ENCODE measurements at regions not wholly inside any gene's neighbourhood (a gene's known extent, or its start where the extent isn't known, plus 50 kb on each side); places are given as distances from the start of the nearest gene placed in this dataset.

DNA sequence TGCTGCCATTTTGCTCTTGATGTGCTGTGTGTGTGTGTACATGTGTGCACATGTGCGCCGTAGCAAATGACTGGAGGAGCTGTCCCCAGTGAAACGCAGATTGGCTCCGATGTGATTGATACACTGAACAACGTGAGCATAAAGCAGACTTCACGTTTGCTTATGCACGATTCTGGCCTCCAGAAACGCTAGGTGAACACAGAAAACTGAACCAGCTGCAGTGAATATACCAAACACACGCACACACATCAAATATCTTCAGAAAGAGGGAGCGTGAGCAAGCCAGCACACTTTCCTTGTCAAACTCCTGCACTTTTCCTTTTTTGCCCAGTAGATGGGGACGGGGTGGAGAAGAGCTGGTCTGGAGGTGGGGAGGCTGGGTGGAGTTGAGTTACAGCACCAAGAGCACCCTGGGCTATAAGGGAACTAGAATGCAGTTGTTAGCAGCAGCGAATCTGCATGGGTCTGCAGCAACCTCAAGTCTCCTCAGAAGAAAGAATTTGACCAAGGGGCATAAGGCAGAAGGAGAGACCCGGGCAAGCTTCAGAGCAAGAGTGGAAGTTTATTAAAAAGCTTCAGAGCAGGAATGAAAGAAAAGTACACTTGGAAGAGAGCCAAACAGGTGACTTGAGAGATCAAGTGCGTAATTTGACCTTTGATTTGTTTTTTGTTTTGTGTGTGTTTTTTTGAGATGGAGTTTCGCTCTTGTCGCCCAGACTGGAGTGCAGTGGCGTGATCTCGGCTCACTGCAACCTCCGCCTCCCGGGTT lies 77.8 kb upstream of the CADM1 start:
- Histone ChIP-seq H4K20me1 (ENCODE audit: insufficient read depth, low read length) (no peaks in the 10 kb centered on the region), H3K4me3 (replicated peaks in 1 of 3; ENCODE audit: low read depth in 2 of 3, low read length in 3 of 3) (no peak overlapping the region), H3K27ac (ENCODE audit: low read depth in 1 of 2, low read length in 2 of 2) (no peak overlapping the region), H3K4me2 (replicated peaks; ENCODE audit: extremely low read depth, low read length, poor library complexity, severe bottlenecking) (no peak overlapping the region), H3K79me2 (ENCODE audit: insufficient read depth, low read length) (no peaks in the 10 kb centered on the region), H3K27me3 (ENCODE audit: control insufficient read depth in 2 of 2, insufficient read depth in 2 of 2, low read length in 2 of 2) (no peaks in the 10 kb centered on the region), H3K9me3 (replicated peaks in 1 of 2; ENCODE audit: control insufficient read depth in 1 of 2, insufficient read depth in 1 of 2, low read length in 2 of 2) (no peaks in the 10 kb centered on the region), H2AFZ (ENCODE audit: insufficient read depth, low read depth, low read length, poor library complexity, severe bottlenecking) (no peak overlapping the region), H3K4me1 (ENCODE audit: control insufficient read depth in 1 of 2, insufficient read depth in 2 of 2, low read length in 2 of 2) (no peaks in the 10 kb centered on the region), H3K9ac (ENCODE audit: insufficient read depth, low read length, poor library complexity, severe bottlenecking) (no peak overlapping the region), H3K36me3 (replicated peaks in 1 of 2; ENCODE audit: control insufficient read depth in 1 of 2, insufficient read depth in 2 of 2, low read length in 2 of 2) (no peaks in the 10 kb centered on the region)
- H3K4me3 Mint-ChIP-seq = peak overlapping the region in 1 of 2 donors; percentile 26
- intact Hi-C loops (cut with micrococcal nuclease) = no loop called here
- H3K27me3 Mint-ChIP-seq (ENCODE audit: low read depth in 3 of 3) = peaks cover 1 to 3% (median 2%) of the 10 kb centered on the region in 3 donors
- no peaks in the 10 kb centered on the region for H3K4me1 Mint-ChIP-seq
- WGBS (ENCODE audit: insufficient coverage) = 86% methylated on average over 9 of the region's 20 CpGs
- TF ChIP-seq, protein P1, sequence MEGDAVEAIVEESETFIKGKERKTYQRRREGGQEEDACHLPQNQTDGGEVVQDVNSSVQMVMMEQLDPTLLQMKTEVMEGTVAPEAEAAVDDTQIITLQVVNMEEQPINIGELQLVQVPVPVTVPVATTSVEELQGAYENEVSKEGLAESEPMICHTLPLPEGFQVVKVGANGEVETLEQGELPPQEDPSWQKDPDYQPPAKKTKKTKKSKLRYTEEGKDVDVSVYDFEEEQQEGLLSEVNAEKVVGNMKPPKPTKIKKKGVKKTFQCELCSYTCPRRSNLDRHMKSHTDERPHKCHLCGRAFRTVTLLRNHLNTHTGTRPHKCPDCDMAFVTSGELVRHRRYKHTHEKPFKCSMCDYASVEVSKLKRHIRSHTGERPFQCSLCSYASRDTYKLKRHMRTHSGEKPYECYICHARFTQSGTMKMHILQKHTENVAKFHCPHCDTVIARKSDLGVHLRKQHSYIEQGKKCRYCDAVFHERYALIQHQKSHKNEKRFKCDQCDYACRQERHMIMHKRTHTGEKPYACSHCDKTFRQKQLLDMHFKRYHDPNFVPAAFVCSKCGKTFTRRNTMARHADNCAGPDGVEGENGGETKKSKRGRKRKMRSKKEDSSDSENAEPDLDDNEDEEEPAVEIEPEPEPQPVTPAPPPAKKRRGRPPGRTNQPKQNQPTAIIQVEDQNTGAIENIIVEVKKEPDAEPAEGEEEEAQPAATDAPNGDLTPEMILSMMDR (IDR thresholded peaks at IDR 0.05) = no peak
- H3K27ac Mint-ChIP-seq = no peak overlapping the region
- no peaks in the 10 kb centered on the region for H3K36me3 Mint-ChIP-seq
- peaks cover 0 to 5% (median 1%) of the 10 kb centered on the region in 7 donors for H3K9me3 Mint-ChIP-seq
- DNase-seq = no peak

GRCh38 chr11:115580927-115581680 lies 76.9 kb upstream of the CADM1 start:
- H3K4me1 ChIP-seq (ENCODE audit: control insufficient read depth in 1 of 2, insufficient read depth in 2 of 2, low read length in 2 of 2) = no peaks in the 10 kb centered on the region
- no peaks in the 10 kb centered on the region for H3K36me3 ChIP-seq (replicated peaks in 1 of 2; ENCODE audit: control insufficient read depth in 1 of 2, insufficient read depth in 2 of 2, low read length in 2 of 2)
- TF ChIP-seq, protein P1 (IDR thresholded peaks at IDR 0.05) = no peak
- H3K27me3 ChIP-seq (ENCODE audit: control insufficient read depth in 2 of 2, insufficient read depth in 2 of 2, low read length in 2 of 2) = no peaks in the 10 kb centered on the region
- H3K4me3 Mint-ChIP-seq = no peak overlapping the region
- H2AFZ ChIP-seq (ENCODE audit: insufficient read depth, low read depth, low read length, poor library complexity, severe bottlenecking) = no peak overlapping the region
- no peaks in the 10 kb centered on the region for H3K36me3 Mint-ChIP-seq
- no peaks in the 10 kb centered on the region for H3K4me1 Mint-ChIP-seq
- no peaks in the 10 kb centered on the region for H3K9me3 ChIP-seq (replicated peaks in 1 of 2; ENCODE audit: control insufficient read depth in 1 of 2, insufficient read depth in 1 of 2, low read length in 2 of 2)
- WGBS (ENCODE audit: insufficient coverage) = 86% methylated on average over 4 of the region's 7 CpGs
- H3K27ac Mint-ChIP-seq = no peak overlapping the region
- H3K27ac ChIP-seq (ENCODE audit: low read depth in 1 of 2, low read length in 2 of 2) = no peak overlapping the region
- no peaks in the 10 kb centered on the region for H4K20me1 ChIP-seq (ENCODE audit: insufficient read depth, low read length)
- intact Hi-C loops (cut with micrococcal nuclease) = no loop called here
- H3K27me3 Mint-ChIP-seq (ENCODE audit: low read depth in 3 of 3) = peaks cover 2 to 3% (median 3%) of the 10 kb centered on the region in 3 donors
- H3K79me2 ChIP-seq (ENCODE audit: insufficient read depth, low read length) = no peaks in the 10 kb centered on the region
- H3K9ac ChIP-seq (ENCODE audit: insufficient read depth, low read length, poor library complexity, severe bottlenecking) = no peak overlapping the region
- DNase-seq = no peak
- H3K4me3 ChIP-seq (replicated peaks in 1 of 3; ENCODE audit: low read depth in 2 of 3, low read length in 3 of 3) = no peak overlapping the region
- peaks cover 0 to 2% (median 0%) of the 10 kb centered on the region in 7 donors for H3K9me3 Mint-ChIP-seq
- no peak overlapping the region for H3K4me2 ChIP-seq (replicated peaks; ENCODE audit: extremely low read depth, low read length, poor library complexity, severe bottlenecking)

Data from CD14-positive monocyte (primary cell).